ENCODE measurements at regions not wholly inside any gene's neighbourhood (a gene's known extent, or its start where the extent isn't known, plus 50 kb on each side); places are given as distances from the start of the nearest gene placed in this dataset.
A peak's percentile ranks its signal among the peaks of the same experiment; 100 is the strongest.
"Not testable (repeated sequence)": the region's sequence is repeated elsewhere in the genome, so short reads cannot be mapped to it uniquely, and the experiment has no call there.

DNA sequence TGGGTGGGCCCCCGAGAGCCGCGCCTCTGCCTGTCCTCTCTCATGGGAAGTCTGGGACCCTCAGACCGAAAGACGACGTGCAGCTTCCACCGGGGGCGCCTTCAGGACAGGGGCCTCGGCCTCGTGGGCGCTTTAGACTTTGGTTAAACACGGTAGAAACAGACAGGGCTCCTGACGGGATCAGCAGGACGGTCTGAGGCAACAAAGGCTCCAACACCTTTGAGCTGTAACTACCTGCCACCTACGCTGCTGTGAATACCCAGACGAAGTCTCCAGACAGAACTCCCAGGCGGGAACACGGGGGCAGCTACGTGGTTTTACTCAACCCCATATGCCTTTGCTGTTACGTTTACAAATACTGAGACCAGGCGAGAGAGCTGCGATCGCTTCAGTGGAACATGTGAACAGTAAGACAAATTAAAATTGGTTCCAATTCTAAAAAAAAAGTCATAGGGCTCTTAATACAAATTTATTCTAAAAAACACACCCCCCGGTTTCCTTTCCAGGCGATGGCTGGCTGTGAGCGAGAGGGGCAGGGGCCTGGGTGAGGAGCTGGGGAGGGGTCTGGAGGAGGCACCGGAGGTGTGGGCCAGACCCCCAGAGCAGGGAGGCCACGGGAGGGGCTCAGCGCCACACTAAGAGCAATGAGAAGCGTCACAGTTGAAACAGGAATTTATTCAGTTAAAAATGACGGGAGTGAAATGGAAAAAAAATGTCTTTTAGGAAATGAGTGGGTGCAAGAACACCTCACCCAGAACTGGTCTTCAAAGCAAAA lies 453.2 kb downstream of the QKI start:
- Histone ChIP-seq H3K4me1 (ENCODE audit: control insufficient read depth, insufficient read depth, low read length) (no peaks in the 10 kb centered on the region), H3K4me3 (ENCODE audit: low read length in 2 of 2) (no peak overlapping the region), H3K27me3 (ENCODE audit: control insufficient read depth in 1 of 2, insufficient read depth in 2 of 2, low read length in 2 of 2) (no peaks in the 10 kb centered on the region), H3K9ac (ENCODE audit: low read length in 2 of 2) (no peak overlapping the region), H3K9me3 (ENCODE audit: control insufficient read depth in 2 of 2, low read length in 2 of 2) (no peaks in the 10 kb centered on the region), H3K27ac (ENCODE audit: low read length) (no peak overlapping the region), H3K36me3 (ENCODE audit: control insufficient read depth in 2 of 2, insufficient read depth in 2 of 2, low read length in 2 of 2) (no peaks in the 10 kb centered on the region)

DNA sequence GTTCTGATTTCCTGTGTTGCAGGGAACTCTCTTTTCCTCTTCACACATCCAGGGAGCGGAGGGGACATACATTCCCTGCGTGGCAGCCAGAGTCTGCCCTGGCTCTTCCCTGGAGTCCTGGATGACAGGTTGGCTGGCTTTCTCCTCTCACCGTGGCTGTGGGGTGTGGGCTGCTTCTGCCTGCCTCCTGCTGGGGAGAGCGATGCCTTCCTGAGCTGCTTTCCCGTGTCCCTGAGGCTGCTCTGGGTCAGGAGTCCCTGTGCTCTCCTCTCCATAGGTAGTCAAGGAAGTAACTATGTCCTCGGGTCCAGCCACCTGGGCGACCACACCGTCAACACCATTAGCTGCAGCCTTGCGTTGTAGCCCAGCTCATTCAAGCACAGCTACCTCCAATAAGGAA lies 451.7 kb downstream of the QKI start:
- Histone ChIP-seq H3K4me3 (ENCODE audit: low read length in 2 of 2) (no peak overlapping the region), H3K27me3 (ENCODE audit: control insufficient read depth in 1 of 2, insufficient read depth in 2 of 2, low read length in 2 of 2) (no peaks in the 10 kb centered on the region), H3K27ac (ENCODE audit: low read length) (no peak overlapping the region), H3K36me3 (ENCODE audit: control insufficient read depth in 2 of 2, insufficient read depth in 2 of 2, low read length in 2 of 2) (no peaks in the 10 kb centered on the region), H3K9ac (ENCODE audit: low read length in 2 of 2) (no peak overlapping the region), H3K4me1 (ENCODE audit: control insufficient read depth, insufficient read depth, low read length) (no peaks in the 10 kb centered on the region), H3K9me3 (ENCODE audit: control insufficient read depth in 2 of 2, low read length in 2 of 2) (no peaks in the 10 kb centered on the region)

DNA sequence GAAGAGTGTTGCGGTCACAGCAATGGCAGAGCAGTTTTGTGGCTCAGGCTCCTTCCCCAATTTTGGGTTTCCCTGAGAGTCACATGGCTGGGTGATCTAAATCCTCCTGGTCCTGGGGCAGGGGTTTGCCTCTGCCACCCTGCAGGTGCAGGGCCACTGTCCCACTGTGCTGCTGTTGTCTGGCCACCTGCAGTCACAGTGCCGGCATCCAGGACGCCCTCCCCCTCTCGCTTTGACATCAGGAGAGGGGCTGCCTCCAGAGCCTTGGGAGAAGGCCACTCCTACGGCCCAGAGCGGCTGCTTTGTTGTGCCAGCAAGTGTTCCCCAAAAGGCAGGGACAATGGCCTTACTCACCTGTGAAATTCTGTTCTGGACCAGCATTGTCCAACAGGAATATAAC lies 449.0 kb downstream of the QKI start:
- Histone ChIP-seq H3K36me3 (ENCODE audit: control insufficient read depth in 2 of 2, insufficient read depth in 2 of 2, low read length in 2 of 2) (no peaks in the 10 kb centered on the region), H3K27ac (ENCODE audit: low read length) (no peak overlapping the region), H3K9me3 (ENCODE audit: control insufficient read depth in 2 of 2, low read length in 2 of 2) (no peaks in the 10 kb centered on the region), H3K4me1 (ENCODE audit: control insufficient read depth, insufficient read depth, low read length) (no peaks in the 10 kb centered on the region), H3K9ac (ENCODE audit: low read length in 2 of 2) (no peak overlapping the region), H3K4me3 (ENCODE audit: low read length in 2 of 2) (no peak overlapping the region), H3K27me3 (ENCODE audit: control insufficient read depth in 1 of 2, insufficient read depth in 2 of 2, low read length in 2 of 2) (no peaks in the 10 kb centered on the region)

DNA sequence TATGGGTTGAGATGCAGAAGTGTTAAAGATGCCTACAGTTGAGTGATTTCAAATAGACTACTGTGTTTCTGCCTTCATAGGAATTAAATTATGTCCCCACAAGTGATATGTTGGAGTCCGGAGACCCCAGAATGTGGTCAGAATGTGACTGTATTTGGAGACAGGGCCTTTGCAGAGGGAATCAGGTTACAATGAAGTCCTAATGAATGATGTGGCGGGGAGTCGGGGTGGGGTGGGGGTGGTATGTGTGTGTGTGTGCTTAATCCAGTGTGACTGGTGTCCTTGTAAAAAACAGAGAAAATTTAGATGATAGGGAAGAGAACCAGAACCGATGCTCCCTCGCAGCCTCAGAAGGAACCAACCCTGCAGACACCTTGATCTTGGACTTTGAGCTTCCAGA lies 448.2 kb downstream of the QKI start:
- Histone ChIP-seq H3K9ac (ENCODE audit: low read length in 2 of 2) (no peak overlapping the region), H3K4me3 (ENCODE audit: low read length in 2 of 2) (no peak overlapping the region), H3K27ac (ENCODE audit: low read length) (no peak overlapping the region), H3K9me3 (ENCODE audit: control insufficient read depth in 2 of 2, low read length in 2 of 2) (no peaks in the 10 kb centered on the region), H3K36me3 (ENCODE audit: control insufficient read depth in 2 of 2, insufficient read depth in 2 of 2, low read length in 2 of 2) (no peaks in the 10 kb centered on the region), H3K27me3 (ENCODE audit: control insufficient read depth in 1 of 2, insufficient read depth in 2 of 2, low read length in 2 of 2) (no peaks in the 10 kb centered on the region), H3K4me1 (ENCODE audit: control insufficient read depth, insufficient read depth, low read length) (no peaks in the 10 kb centered on the region)

DNA sequence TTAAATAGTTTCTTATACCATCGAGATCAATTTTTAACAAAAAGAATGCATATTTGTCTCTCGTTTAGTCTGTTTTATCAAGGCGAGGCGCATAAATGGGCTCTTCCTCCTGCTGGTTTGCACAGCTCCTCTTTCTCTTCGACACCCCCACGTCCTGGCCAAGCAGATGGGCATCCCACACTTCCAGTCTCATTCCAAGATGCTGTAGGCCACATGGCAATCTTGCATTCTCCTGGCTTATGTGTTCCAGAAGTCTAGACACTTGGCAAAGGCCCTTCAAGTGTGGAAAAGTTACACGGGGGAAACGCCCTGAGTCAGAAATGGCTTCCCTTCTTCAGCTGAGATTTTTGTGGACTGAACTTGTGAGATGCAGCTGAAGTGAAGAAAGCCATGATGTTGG lies 447.1 kb downstream of the QKI start:
- no peaks in the 10 kb centered on the region for H3K9me3 ChIP-seq (ENCODE audit: control insufficient read depth in 2 of 2, low read length in 2 of 2)
- no peak overlapping the region for H3K9ac ChIP-seq (ENCODE audit: low read length in 2 of 2)
- H3K27ac ChIP-seq (ENCODE audit: low read length) = no peak overlapping the region
- H3K36me3 ChIP-seq (ENCODE audit: control insufficient read depth in 2 of 2, insufficient read depth in 2 of 2, low read length in 2 of 2) = no peaks in the 10 kb centered on the region
- H3K27me3 ChIP-seq (ENCODE audit: control insufficient read depth in 1 of 2, insufficient read depth in 2 of 2, low read length in 2 of 2) = no peaks in the 10 kb centered on the region
- no peak overlapping the region for H3K4me3 ChIP-seq (ENCODE audit: low read length in 2 of 2)
- no peaks in the 10 kb centered on the region for H3K4me1 ChIP-seq (ENCODE audit: control insufficient read depth, insufficient read depth, low read length)

DNA sequence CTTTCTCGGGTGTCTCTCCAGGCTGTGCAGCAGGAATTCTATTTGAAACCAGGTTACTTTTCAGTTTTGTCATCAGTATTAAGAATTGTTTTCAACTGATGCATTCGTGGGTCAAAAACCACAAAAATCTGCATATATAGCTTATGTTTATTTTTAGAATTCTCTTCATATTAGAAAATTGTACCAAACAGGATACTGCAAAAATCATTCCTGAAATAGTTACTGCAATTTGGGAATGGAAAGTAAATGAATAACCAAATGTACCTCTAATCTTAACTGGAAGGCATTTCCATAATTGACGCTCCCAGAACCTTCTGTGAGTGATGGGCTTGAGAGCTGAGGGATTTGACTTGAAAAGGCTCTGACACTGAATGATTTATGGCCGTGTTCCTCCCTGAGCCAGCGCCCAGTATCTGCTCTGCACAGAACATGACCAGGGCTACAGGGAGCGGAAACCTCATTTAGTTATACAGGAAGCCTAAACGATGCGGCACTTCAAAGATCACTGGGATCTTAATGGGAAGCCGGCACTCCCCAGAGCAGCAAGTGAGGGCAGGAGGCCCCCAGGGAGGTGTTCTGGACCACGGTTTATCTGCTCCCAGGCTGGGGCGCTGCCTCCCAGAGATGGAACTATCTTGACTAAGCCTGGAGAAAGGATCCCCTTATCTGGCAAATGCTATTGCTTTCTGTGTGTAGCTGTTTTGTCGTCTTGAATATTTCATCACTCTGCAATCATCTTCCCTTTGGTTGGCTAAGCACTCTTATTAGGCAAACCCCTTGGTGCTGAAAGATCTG lies 446.0 kb downstream of the QKI start:
- Histone ChIP-seq H3K9me3 (ENCODE audit: control insufficient read depth in 2 of 2, low read length in 2 of 2) (no peaks in the 10 kb centered on the region), H3K36me3 (ENCODE audit: control insufficient read depth in 2 of 2, insufficient read depth in 2 of 2, low read length in 2 of 2) (no peaks in the 10 kb centered on the region), H3K4me1 (ENCODE audit: control insufficient read depth, insufficient read depth, low read length) (no peaks in the 10 kb centered on the region), H3K27ac (ENCODE audit: low read length) (no peak overlapping the region), H3K9ac (ENCODE audit: low read length in 2 of 2) (no peak overlapping the region), H3K4me3 (ENCODE audit: low read length in 2 of 2) (peak overlapping the region in 1 of 2 donors; percentile 29), H3K27me3 (ENCODE audit: control insufficient read depth in 1 of 2, insufficient read depth in 2 of 2, low read length in 2 of 2) (no peaks in the 10 kb centered on the region)

DNA sequence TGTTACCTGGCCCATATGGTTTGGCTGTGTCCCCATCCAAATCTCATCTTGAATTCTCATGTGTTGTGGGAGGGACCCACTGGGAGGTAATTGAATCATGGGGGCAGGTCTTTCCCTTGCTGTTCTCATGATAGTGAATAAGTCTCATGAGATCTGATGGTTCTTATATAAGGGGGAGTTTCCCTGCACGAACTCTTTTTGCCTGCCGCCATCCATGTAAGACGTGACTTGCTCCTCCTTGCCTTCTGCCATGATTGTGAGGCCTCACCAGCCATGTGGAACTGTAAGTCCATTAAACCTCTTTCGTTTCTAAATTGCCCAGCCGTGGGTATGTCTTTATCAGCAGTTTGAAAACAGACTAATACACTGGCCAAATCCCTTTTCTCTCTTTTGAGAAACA lies 444.4 kb downstream of the QKI start:
- H3K9me3 ChIP-seq (ENCODE audit: control insufficient read depth in 2 of 2, low read length in 2 of 2); H3K4me1 ChIP-seq (ENCODE audit: control insufficient read depth, insufficient read depth, low read length); H3K9ac ChIP-seq (ENCODE audit: low read length in 2 of 2); H3K4me3 ChIP-seq (ENCODE audit: low read length in 2 of 2); H3K27me3 ChIP-seq (ENCODE audit: control insufficient read depth in 1 of 2, insufficient read depth in 2 of 2, low read length in 2 of 2); H3K36me3 ChIP-seq (ENCODE audit: control insufficient read depth in 2 of 2, insufficient read depth in 2 of 2, low read length in 2 of 2); H3K27ac ChIP-seq (ENCODE audit: low read length): not testable (repeated sequence)

DNA sequence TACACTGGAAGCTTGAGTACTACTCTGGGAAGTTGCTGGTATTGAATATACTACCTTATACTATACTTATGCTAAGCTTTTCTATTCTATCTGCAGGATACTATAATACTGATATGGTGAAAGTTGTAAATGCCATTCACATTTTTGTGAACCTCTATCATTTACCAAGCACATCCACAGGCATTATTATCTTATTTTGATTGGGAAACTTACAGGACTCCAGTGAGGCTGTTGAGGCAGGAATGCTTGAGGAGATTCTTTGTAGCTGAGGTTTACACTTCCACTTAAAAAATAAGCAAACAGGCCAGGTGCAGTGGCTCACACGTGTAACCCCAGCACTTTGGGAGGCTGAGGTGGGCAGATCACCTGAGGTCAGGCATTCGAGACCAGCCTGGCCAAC lies 442.9 kb downstream of the QKI start:
- H3K36me3 ChIP-seq (ENCODE audit: control insufficient read depth in 2 of 2, insufficient read depth in 2 of 2, low read length in 2 of 2) = no peaks in the 10 kb centered on the region
- H3K4me3 ChIP-seq (ENCODE audit: low read length in 2 of 2) = no peak overlapping the region
- no peak overlapping the region for H3K9ac ChIP-seq (ENCODE audit: low read length in 2 of 2)
- H3K27me3 ChIP-seq (ENCODE audit: control insufficient read depth in 1 of 2, insufficient read depth in 2 of 2, low read length in 2 of 2) = no peaks in the 10 kb centered on the region
- H3K27ac ChIP-seq (ENCODE audit: low read length) = no peak overlapping the region
- H3K9me3 ChIP-seq (ENCODE audit: control insufficient read depth in 2 of 2, low read length in 2 of 2) = peaks cover 0 to 3% of the 10 kb centered on the region in 2 donors
- no peaks in the 10 kb centered on the region for H3K4me1 ChIP-seq (ENCODE audit: control insufficient read depth, insufficient read depth, low read length)

DNA sequence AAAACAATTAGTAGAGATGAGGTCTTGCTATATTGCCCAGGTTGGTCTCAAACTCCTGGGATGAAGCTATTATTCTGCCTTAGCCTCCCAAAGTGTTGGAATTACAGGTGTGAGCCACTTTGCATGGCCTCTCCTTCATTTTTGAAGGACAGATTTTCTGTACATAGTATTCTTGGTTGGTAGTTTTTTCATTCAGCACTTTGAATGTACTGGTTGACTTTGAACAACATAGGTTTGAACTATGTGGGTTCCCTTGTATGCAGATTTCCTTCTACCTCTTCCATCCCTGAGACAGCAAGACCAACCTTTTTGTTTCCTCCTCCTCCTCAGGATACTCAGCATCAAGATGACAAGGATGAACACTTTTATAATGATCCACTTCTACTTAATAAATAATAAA lies 436.4 kb downstream of the QKI start:
- H3K4me3 ChIP-seq (ENCODE audit: low read length in 2 of 2) = no peak overlapping the region
- H3K4me1 ChIP-seq (ENCODE audit: control insufficient read depth, insufficient read depth, low read length) = no peaks in the 10 kb centered on the region
- no peaks in the 10 kb centered on the region for H3K27me3 ChIP-seq (ENCODE audit: control insufficient read depth in 1 of 2, insufficient read depth in 2 of 2, low read length in 2 of 2)
- no peaks in the 10 kb centered on the region for H3K36me3 ChIP-seq (ENCODE audit: control insufficient read depth in 2 of 2, insufficient read depth in 2 of 2, low read length in 2 of 2)
- H3K9me3 ChIP-seq (ENCODE audit: control insufficient read depth in 2 of 2, low read length in 2 of 2) = peaks cover 0 to 9% of the 10 kb centered on the region in 2 donors
- H3K9ac ChIP-seq (ENCODE audit: low read length in 2 of 2) = no peak overlapping the region
- H3K27ac ChIP-seq (ENCODE audit: low read length) = no peak overlapping the region

DNA sequence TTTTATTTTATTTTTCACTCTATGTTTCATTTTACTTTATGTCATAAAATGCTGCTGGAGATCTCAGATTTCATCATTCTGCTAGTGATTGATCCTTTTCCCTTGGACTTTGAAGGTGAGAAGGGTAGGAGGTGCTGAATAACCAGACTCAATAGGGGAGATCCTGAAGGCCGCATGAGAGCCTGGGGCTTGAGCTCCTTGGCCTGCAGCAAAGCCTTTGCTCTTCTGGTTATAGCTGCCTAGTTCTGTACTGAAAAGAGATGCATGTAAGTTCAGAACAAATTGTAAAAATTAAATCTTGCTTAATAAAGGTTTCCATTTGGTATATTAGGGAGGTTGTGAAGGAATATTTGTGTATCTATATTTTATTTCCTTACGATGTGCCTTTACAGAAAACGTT lies 430.2 kb downstream of the QKI start:
- H3K4me3 ChIP-seq (ENCODE audit: low read length in 2 of 2) = no peak overlapping the region
- H3K36me3 ChIP-seq (ENCODE audit: control insufficient read depth in 2 of 2, insufficient read depth in 2 of 2, low read length in 2 of 2) = no peaks in the 10 kb centered on the region
- H3K27ac ChIP-seq (ENCODE audit: low read length) = no peak overlapping the region
- H3K4me1 ChIP-seq (ENCODE audit: control insufficient read depth, insufficient read depth, low read length) = no peaks in the 10 kb centered on the region
- H3K9ac ChIP-seq (ENCODE audit: low read length in 2 of 2) = no peak overlapping the region
- H3K27me3 ChIP-seq (ENCODE audit: control insufficient read depth in 1 of 2, insufficient read depth in 2 of 2, low read length in 2 of 2) = no peaks in the 10 kb centered on the region
- H3K9me3 ChIP-seq (ENCODE audit: control insufficient read depth in 2 of 2, low read length in 2 of 2) = peaks cover 0 to 10% of the 10 kb centered on the region in 2 donors

DNA sequence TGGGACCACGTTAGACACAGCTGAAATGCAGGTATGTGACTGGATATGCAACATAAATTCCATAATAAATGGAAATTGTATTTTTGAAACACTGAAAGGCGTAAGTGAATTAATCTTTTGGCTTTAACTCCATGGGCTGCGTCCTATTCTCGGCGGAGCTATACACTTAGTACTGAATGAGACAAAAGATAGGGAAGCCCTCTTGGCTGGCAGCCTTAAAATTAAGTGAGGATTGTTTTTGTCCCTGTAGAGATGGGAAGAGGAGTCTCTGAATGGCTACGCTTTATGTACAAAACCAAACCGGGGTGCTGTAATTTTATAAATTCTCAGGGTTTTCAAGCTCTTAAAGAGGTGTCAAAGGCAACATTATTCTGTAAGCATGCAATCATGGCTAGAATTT lies 429.8 kb downstream of the QKI start:
- no peak overlapping the region for H3K27ac ChIP-seq (ENCODE audit: low read length)
- no peak overlapping the region for H3K4me3 ChIP-seq (ENCODE audit: low read length in 2 of 2)
- H3K4me1 ChIP-seq (ENCODE audit: control insufficient read depth, insufficient read depth, low read length) = no peaks in the 10 kb centered on the region
- H3K9ac ChIP-seq (ENCODE audit: low read length in 2 of 2) = no peak overlapping the region
- no peaks in the 10 kb centered on the region for H3K27me3 ChIP-seq (ENCODE audit: control insufficient read depth in 1 of 2, insufficient read depth in 2 of 2, low read length in 2 of 2)
- peaks cover 0 to 10% of the 10 kb centered on the region in 2 donors for H3K9me3 ChIP-seq (ENCODE audit: control insufficient read depth in 2 of 2, low read length in 2 of 2)
- no peaks in the 10 kb centered on the region for H3K36me3 ChIP-seq (ENCODE audit: control insufficient read depth in 2 of 2, insufficient read depth in 2 of 2, low read length in 2 of 2)

Data from stomach smooth muscle (tissue), 2 donors.